IPS-18a (cell line): ENCODE measurements at regions not wholly inside any gene's neighbourhood (a gene's known extent, or its start where the extent isn't known, plus 50 kb on each side); places are given as distances from the start of the nearest gene placed in this dataset.

Source experiments
- H3K27ac ChIP-seq: one replicate; pipeline ENCODE4 v1.5.1; 2013; ENCODE audit warnings: low read length
- H3K27me3 ChIP-seq: one replicate; pipeline ENCODE4 v1.6.1; 2013; ENCODE audit warnings: mild to moderate bottlenecking, low read length; ENCODE audit not compliant: control insufficient read depth, insufficient read depth
- H3K36me3 ChIP-seq: one replicate; pipeline ENCODE4 v1.6.1; 2013; ENCODE audit warnings: low read depth, low read length; ENCODE audit not compliant: control insufficient read depth
- H3K4me1 ChIP-seq: one replicate; pipeline ENCODE4 v1.6.1; 2013; ENCODE audit warnings: low read depth, low read length; ENCODE audit not compliant: control insufficient read depth
- H3K4me3 ChIP-seq: one replicate; pipeline ENCODE4 v1.5.1; 2013; ENCODE audit warnings: low read length
- H3K9ac ChIP-seq: one replicate; pipeline ENCODE4 v1.6.1; 2013; ENCODE audit warnings: mild to moderate bottlenecking, low read length, moderate library complexity
- H3K9me3 ChIP-seq: one replicate; pipeline ENCODE4 v1.6.1; 2013; ENCODE audit warnings: low read depth, low read length; ENCODE audit not compliant: control insufficient read depth

GRCh38 chr15:53841651-53842050 is 82.2 kb upstream of the WDR72 start:
- Histone ChIP-seq H3K4me1 (no peaks in the 10 kb centered on the region), H3K9ac (no peak overlapping the region), H3K4me3 (no peak overlapping the region), H3K27ac (no peak overlapping the region), H3K9me3 (no peaks in the 10 kb centered on the region), H3K27me3 (no peaks in the 10 kb centered on the region), H3K36me3 (no peaks in the 10 kb centered on the region)

GRCh38 chr15:53840681-53841080 is 81.2 kb upstream of the WDR72 start:
- no peaks in the 10 kb centered on the region for H3K9me3 ChIP-seq
- H3K27ac ChIP-seq, result no peak overlapping the region
- H3K4me1 ChIP-seq, result no peaks in the 10 kb centered on the region

GRCh38 chr15:53837263-53837662 is 77.8 kb upstream of the WDR72 start:
- no peaks in the 10 kb centered on the region for H3K27me3 ChIP-seq
- no peaks in the 10 kb centered on the region for H3K36me3 ChIP-seq
- H3K27ac ChIP-seq, result no peak overlapping the region
- H3K9me3 ChIP-seq, result no peaks in the 10 kb centered on the region
- no peak overlapping the region for H3K9ac ChIP-seq
- peaks cover 11% of the 10 kb centered on the region for H3K4me1 ChIP-seq
- H3K4me3 ChIP-seq, result no peak overlapping the region

More at GRCh38 chr15:53840681-53841080, 81.2 kb upstream of the WDR72 start:
- H3K36me3 ChIP-seq, result no peaks in the 10 kb centered on the region
- H3K27me3 ChIP-seq, result no peaks in the 10 kb centered on the region
- H3K4me3 ChIP-seq, result no peak overlapping the region
- H3K9ac ChIP-seq, result no peak overlapping the region

GRCh38 chr15:53836618-53837017 is 77.2 kb upstream of the WDR72 start:
- H3K27me3 ChIP-seq, result no peaks in the 10 kb centered on the region
- H3K4me1 ChIP-seq, result peaks cover 18% of the 10 kb centered on the region
- no peaks in the 10 kb centered on the region for H3K36me3 ChIP-seq
- no peak overlapping the region for H3K27ac ChIP-seq
- H3K4me3 ChIP-seq, result no peak overlapping the region
- no peak overlapping the region for H3K9ac ChIP-seq
- H3K9me3 ChIP-seq, result no peaks in the 10 kb centered on the region

- Histone ChIP-seq H3K4me3 (no peak overlapping the region), H3K4me1 (peaks cover 20% of the 10 kb centered on the region), H3K27me3 (no peaks in the 10 kb centered on the region), H3K9ac (no peak overlapping the region), H3K36me3 (no peaks in the 10 kb centered on the region), H3K27ac (no peak overlapping the region), H3K9me3 (no peaks in the 10 kb centered on the region)
These were observed 75.8 kb upstream of the WDR72 start for GRCh38 chr15:53835309-53835708.

DNA sequence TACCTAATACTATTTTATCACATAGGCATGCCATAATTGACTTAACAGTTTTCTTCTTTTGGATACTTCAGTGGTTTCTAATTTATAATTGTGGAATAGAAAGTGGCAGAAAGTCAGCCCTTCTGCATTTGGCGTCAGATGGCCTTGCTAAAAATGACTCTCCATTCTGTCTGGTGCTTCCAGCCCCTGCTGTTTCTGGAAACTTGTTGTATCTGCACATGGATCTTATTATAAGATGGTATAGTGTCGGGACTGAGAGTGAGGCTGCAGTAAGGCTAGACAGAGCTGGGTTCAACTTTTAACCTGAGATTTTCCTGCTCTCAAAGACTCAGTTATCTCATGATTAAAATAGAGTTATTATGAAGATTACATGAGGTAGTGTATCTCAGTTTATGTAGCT is 74.8 kb upstream of the WDR72 start:
- Histone ChIP-seq H3K27me3 (no peaks in the 10 kb centered on the region), H3K36me3 (no peaks in the 10 kb centered on the region), H3K4me1 (peaks cover 20% of the 10 kb centered on the region), H3K4me3 (no peak overlapping the region), H3K9ac (no peak overlapping the region), H3K9me3 (no peaks in the 10 kb centered on the region), H3K27ac (no peak overlapping the region)

DNA sequence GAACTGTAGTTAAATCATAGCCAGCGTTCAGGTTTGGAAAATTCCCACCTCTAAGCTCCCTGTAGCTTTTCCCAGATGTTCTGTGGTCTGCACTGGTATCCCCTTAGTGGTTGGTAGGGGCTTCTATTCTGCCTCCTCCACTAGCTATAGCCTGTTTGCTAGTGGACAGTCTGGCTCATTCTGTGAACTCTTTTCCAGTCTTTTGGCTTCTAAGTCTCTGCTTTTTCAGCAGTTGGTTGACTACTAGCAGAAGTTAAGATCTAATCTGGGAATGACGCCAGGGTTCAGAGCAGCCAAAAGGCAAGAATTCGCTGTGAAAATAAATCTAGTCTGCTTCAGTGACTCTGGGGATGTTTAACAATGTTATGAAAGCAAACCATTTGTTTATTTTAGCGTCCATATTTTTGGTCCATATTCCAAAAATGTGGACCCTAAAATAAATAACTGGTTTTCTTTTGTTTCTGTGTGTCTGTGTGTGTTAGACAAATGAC is 73.7 kb upstream of the WDR72 start:
- Histone ChIP-seq H3K9me3 (no peaks in the 10 kb centered on the region), H3K4me1 (peaks cover 20% of the 10 kb centered on the region), H3K36me3 (no peaks in the 10 kb centered on the region), H3K4me3 (no peak overlapping the region), H3K27ac (no peak overlapping the region), H3K27me3 (no peaks in the 10 kb centered on the region), H3K9ac (no peak overlapping the region)

DNA sequence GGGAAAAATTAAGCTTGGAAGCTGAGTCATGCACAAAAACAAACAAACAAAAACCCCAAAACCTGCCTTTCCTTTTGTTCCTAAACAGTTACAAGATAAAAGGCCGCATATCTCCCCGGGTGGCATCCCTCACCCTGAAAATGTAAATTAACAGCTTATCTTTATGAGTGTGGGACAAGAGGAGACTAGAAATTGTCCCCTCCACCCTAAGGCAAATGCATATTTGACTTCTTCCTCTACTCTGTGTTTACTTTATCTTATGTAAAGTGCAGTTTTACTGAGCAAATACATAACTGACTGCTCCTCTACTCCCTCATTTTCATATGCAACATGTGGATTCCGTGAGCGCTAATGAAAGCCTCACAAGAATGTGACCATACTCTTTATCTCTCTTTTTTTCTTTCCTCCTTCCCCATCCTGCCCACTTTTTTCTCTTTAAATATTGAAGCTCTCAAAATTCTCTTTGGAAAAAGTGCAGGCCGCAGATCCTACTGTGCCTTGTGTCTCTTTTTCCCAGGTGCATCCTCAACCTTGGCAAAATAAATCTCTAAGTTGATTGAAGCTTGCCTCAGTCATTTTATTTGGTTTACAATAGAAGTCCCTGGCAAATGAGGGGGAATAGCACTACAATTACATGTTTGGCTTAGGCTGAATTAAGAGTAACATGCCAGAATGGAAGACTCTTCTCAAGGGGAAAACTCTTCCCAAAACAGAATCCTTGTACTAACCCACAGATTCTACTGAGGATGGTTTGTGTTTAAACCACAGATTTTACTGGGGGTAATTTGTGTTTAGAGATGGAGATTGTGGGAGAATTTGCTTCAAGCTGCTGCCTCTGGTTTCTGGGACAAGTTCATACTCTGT is 72.7 kb upstream of the WDR72 start:
- Histone ChIP-seq H3K27ac (no peak overlapping the region), H3K4me3 (peak overlapping the region; percentile 37), H3K9me3 (no peaks in the 10 kb centered on the region), H3K27me3 (no peaks in the 10 kb centered on the region), H3K4me1 (peaks cover 20% of the 10 kb centered on the region), H3K36me3 (no peaks in the 10 kb centered on the region), H3K9ac (peak overlapping the region; percentile 1)

DNA sequence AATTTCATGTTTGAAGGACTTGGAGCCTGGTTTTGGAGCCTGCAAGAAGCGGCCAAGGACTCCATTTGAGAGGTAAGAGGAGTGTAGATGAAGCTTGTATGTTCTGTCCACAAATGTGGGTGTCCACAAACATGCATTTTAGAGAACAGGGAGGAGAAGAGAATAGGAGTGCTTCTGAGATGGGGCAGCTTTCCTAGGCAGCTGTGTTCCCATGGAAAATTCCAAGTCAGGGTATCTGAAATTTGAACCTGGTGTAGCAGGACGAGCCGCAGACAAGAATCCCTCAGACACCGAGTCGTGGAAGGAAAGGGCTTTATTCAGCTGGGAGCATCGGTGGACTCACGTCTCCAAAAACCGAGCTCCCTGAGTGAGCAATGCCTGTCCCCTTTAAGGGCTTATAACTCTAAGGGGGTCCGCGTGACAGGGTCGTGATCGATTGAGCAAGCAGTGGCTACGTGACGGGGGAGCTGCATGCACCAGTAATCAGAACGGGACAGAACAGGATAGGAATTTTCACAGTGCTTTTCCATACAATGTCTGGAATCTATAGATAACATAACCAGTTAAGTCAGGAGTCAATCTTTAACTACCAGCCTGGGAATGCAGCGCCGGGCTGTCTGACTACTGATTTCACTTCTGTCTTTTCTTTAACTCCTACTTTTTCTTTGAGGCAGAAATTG is 71.4 kb upstream of the WDR72 start:
- H3K27ac ChIP-seq, result no peak overlapping the region
- no peak overlapping the region for H3K9ac ChIP-seq
- H3K4me3 ChIP-seq, result no peak overlapping the region
- no peaks in the 10 kb centered on the region for H3K9me3 ChIP-seq
- peaks cover 20% of the 10 kb centered on the region for H3K4me1 ChIP-seq
- H3K36me3 ChIP-seq, result no peaks in the 10 kb centered on the region
- no peaks in the 10 kb centered on the region for H3K27me3 ChIP-seq

DNA sequence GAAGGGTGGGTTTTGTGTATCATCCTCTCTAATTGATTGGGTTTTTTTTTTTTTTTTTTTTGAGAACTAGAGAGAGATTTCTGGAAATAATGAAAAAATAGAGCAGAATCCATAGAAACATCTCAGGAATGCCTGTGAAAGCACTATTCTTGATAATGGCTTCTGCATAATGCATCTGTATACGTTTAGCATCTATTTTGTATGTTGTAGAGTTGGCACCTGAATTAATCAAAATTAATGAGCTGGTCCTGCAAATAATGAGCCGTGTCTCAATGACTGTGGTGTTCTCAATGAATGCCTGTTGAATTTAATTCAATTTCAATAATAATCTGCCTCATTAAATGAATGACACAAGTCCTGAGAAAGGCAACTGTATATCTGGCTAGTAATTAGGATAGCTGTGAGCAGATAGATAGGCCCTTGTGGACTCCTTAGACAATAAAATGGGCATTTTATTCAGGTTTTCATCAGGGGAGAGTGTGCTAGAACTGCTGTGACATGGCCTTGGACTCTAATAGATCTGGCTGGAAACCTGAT is 70.5 kb upstream of the WDR72 start:
- Histone ChIP-seq H3K9ac (no peak overlapping the region), H3K36me3 (no peaks in the 10 kb centered on the region), H3K4me1 (peaks cover 20% of the 10 kb centered on the region), H3K27me3 (no peaks in the 10 kb centered on the region), H3K9me3 (peaks cover under 1% of the 10 kb centered on the region), H3K4me3 (no peak overlapping the region), H3K27ac (no peak overlapping the region)

DNA sequence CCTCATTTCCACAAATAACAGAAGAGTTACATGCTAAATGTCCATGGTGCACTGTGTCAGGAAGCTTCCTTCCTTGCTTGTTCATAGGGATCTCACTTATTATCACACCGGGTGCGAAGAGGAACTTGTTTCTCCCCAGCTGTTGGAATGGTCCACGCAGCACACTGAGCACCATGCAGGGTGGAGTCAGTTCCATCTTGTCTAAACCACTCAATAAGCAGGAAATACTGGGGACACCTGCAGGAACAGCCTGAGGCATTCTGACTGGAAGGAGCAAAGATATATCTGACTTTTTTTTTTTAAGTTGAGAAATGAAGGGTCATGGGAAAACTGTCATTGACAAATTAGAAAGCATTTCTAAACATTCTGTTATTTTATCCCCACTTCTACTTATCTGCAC is 70.0 kb upstream of the WDR72 start:
- H3K9ac ChIP-seq, result no peak overlapping the region
- no peak overlapping the region for H3K4me3 ChIP-seq
- peaks cover 20% of the 10 kb centered on the region for H3K4me1 ChIP-seq
- H3K27ac ChIP-seq, result no peak overlapping the region
- H3K36me3 ChIP-seq, result no peaks in the 10 kb centered on the region
- H3K27me3 ChIP-seq, result no peaks in the 10 kb centered on the region
- H3K9me3 ChIP-seq, result peaks cover 5% of the 10 kb centered on the region
